HEK293T (cell line): ENCODE measurements at regions not wholly inside any gene's neighbourhood (a gene's known extent, or its start where the extent isn't known, plus 50 kb on each side); places are given as distances from the start of the nearest gene placed in this dataset.

ENCODE experiments used
- ELF4 ChIP-seq: fragments of 450-650 bp; IDR thresholded peaks from 2 replicates; pipeline ENCODE4 v1.6.1; 2017; ENCODE audit warnings: antibody characterized with exemption
- NFRKB ChIP-seq: fragments of 450-650 bp; IDR thresholded peaks from 2 replicates; pipeline ENCODE4 v1.6.1; 2016; ENCODE audit warnings: mild to moderate bottlenecking, moderate library complexity
- SP1 ChIP-seq: fragments of 450-650 bp; IDR thresholded peaks from 2 replicates; pipeline ENCODE4 v1.6.1; 2017
- ZNF384 ChIP-seq: fragments of 450-650 bp; IDR thresholded peaks from 2 replicates; pipeline ENCODE4 v1.6.1; 2016

DNA sequence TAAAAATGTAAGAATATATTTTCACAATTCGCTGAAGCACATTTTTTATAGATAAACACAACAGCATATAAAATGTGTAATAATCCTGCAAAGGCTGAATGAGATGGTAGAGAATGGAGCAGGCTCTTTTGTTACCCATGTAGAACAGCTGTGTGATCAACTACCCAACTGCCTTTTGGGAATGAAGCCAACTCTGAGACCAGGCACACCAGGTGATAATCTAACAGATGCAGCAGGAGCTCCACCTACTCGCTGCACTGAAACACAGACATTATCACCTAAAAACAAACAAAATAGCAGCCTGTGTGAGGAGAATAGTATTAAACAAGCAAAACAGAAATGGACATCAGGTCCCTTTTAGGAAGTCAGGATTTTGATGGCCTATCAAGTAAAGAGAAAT is 183.3 kb downstream of the CCDC59 start:
- TF ChIP-seq NFRKB (no peak), SP1 (no peak), ZNF384 (no peak), ELF4 (no peak)
